GM10248 (cell line): ENCODE measurements at regions not wholly inside any gene's neighbourhood (a gene's known extent, or its start where the extent isn't known, plus 50 kb on each side); places are given as distances from the start of the nearest gene placed in this dataset.

Source experiments
- CTCF ChIA-PET: fragments of 300-600 bp; sonication (Branson Sonifier 250); formaldehyde crosslinking; extraction: SDS; loops from one replicate; lab custom pipeline; 2021; ENCODE audit warnings: antibody characterized with exemption; lab: Yijun Ruan, JAX
- POLR2A ChIA-PET: fragments of 350-650 bp; sonication (Branson Sonifier 250); formaldehyde crosslinking; extraction: SDS; loops from one replicate; lab custom pipeline; 2020; ENCODE audit warnings: antibody characterized with exemption; lab: Yijun Ruan, JAX
- DNase-seq: peaks from one replicate; pipeline ENCODE4 v3.0.0; 2012; ENCODE audit errors: extremely low spot score
- CTCF ChIP-seq: IDR thresholded peaks from 2 replicates; pipeline ENCODE4 v1.5.1; 2012; ENCODE audit warnings: mild to moderate bottlenecking, low read depth; ENCODE audit errors: extremely low read depth, missing control alignments, control extremely low read depth

GRCh38 chr4:62324215-62324614, 1124.1 kb downstream of the ADGRL3 start:
- no peak for TF ChIP-seq CTCF
- ChIA-PET CTCF (interaction anchor here (1.1 kb wide), 1 partner anchor 21 kb away, joined by 4 read pairs; no protein-coding TSS in a partner anchor), POLR2A (no interaction called here)
- DNase-seq, result no peak

- no peak for DNase-seq
- ChIA-PET CTCF (interaction anchor here (1.2 kb wide), 1 partner anchor 49 kb away, joined by 3 read pairs; no protein-coding TSS in a partner anchor), POLR2A (no interaction called here)
- no peak for TF ChIP-seq CTCF
Measured at GRCh38 chr4:62320612-62321011, 1120.5 kb downstream of the ADGRL3 start.

- ChIA-PET CTCF (interaction anchor here (1.3 kb wide), 1 partner anchor 21 kb away, joined by 4 read pairs; no protein-coding TSS in a partner anchor), POLR2A (no interaction called here)
- DNase-seq, result no peak
- no peak for TF ChIP-seq CTCF
Measured at GRCh38 chr4:62302710-62303109, 1102.6 kb downstream of the ADGRL3 start.

GRCh38 chr4:62301500-62301899, 1101.4 kb downstream of the ADGRL3 start:
- POLR2A ChIA-PET, result no interaction called here
- no peak for DNase-seq
- CTCF ChIA-PET, result interaction anchor here (1.3 kb wide), 2 partner anchors 15 to 17 kb away, joined by 3 to 5 read pairs; no protein-coding TSS in a partner anchor
- TF ChIP-seq CTCF, result no peak

- ChIA-PET POLR2A (no interaction called here), CTCF (no interaction called here)
- TF ChIP-seq CTCF, result no peak
- DNase-seq, result no peak
Measured at GRCh38 chr4:62293551-62293950, 1093.4 kb downstream of the ADGRL3 start.

GRCh38 chr4:62292911-62293310, 1092.8 kb downstream of the ADGRL3 start:
- no peak for TF ChIP-seq CTCF
- ChIA-PET CTCF (interaction anchor here (1.3 kb wide), 1 partner anchor 19 kb away, joined by 3 read pairs; no protein-coding TSS in a partner anchor), POLR2A (no interaction called here)
- DNase-seq, result no peak
